ENCODE measurements at regions not wholly inside any gene's neighbourhood (a gene's known extent, or its start where the extent isn't known, plus 50 kb on each side); places are given as distances from the start of the nearest gene placed in this dataset.

DNA sequence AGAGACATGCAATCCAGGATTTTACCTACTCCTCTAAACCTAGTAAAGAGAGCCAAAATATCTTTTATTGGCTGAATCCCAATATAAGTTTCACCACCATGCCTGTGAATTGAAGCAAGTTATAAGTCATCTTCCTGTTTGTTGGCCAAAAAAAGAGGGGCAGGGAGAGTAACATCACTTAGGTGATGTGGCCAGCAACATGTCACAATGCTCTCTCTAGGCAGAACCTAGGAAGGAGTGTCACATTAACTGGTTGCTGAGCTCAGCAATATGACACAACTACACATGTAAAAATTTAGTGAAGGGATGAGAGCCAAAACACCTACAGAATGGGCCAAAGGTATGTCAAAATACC, 895.9 kb upstream of the AMELY start:
- H3K4me3 ChIP-seq (ENCODE audit: low read length): no peak overlapping the region
- DNase-seq (ENCODE audit: low read depth): peak; percentile 32
- TF ChIP-seq, protein P1, sequence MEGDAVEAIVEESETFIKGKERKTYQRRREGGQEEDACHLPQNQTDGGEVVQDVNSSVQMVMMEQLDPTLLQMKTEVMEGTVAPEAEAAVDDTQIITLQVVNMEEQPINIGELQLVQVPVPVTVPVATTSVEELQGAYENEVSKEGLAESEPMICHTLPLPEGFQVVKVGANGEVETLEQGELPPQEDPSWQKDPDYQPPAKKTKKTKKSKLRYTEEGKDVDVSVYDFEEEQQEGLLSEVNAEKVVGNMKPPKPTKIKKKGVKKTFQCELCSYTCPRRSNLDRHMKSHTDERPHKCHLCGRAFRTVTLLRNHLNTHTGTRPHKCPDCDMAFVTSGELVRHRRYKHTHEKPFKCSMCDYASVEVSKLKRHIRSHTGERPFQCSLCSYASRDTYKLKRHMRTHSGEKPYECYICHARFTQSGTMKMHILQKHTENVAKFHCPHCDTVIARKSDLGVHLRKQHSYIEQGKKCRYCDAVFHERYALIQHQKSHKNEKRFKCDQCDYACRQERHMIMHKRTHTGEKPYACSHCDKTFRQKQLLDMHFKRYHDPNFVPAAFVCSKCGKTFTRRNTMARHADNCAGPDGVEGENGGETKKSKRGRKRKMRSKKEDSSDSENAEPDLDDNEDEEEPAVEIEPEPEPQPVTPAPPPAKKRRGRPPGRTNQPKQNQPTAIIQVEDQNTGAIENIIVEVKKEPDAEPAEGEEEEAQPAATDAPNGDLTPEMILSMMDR (IDR thresholded peaks at IDR 0.05; ENCODE audit: insufficient read depth, low read depth, low read length, missing control alignments): no peak

DNA sequence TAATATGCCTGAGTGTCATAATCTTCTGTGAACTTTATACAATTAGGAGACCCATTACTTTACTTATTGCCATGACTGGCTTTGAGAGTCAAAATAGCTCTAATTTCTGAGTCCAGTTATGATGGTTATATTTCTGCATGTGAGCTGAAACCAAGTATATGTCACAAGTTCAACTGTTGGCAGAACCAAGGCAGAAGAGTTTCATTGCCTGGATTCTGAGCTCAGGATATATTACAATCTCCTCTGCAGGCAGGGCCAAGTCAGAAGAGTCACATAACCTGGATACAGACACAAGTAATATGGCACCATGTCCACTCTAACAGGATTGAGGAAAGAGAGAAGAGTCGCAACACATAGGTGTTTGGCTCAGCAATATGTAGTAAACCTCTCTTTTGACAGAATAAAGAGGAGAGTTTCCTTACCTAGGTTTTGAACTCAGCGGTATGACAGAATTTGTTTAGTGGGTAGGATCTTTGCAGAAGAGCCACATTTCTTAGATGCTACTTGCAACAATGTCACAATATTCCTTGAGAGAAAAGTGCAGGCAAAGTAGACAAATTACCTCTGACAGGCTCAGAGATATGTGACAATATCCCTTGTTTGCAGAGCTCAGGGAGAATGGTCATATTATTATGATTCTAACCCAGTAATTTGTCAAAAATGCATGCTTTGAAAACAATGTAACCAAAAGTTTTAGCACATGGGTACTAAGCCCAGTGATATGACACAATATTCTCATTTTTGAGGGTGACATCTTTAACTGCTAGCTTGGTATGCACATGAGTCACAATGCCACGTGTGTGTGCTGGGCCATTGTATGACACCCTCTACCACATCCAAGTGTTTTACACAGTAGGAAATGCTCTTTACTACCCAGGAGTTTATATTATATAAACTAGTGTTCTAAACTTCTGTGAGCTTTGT, 895.3 kb upstream of the AMELY start:
- TF ChIP-seq, protein P1 (IDR thresholded peaks at IDR 0.05; ENCODE audit: insufficient read depth, low read depth, low read length, missing control alignments): no peak
- H3K4me3 ChIP-seq (ENCODE audit: low read length): no peak overlapping the region
- peak; percentile 53 for DNase-seq (ENCODE audit: low read depth)

DNA sequence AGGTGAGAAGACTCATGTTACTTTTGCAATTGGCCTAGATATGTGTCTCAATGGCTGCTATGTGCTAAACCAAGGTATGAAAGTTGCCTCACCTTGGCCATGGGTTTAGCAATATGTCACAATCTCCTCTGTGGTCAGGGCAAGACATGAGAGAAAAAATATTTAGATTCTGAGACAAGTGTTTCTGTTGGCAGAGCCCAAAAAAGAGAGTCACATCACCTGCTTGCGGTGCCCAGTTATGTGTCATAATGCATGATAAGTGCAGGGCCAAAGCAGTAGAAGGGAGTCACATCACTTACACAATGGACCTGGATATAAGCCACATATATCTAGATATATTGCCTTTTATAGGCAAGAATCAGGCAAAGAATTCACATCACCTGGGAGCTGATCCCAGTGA, 894.1 kb upstream of the AMELY start:
- no peak overlapping the region for H3K4me3 ChIP-seq (ENCODE audit: low read length)
- TF ChIP-seq, protein P1 (IDR thresholded peaks at IDR 0.05; ENCODE audit: insufficient read depth, low read depth, low read length, missing control alignments): no peak
- peak; percentile 85 for DNase-seq (ENCODE audit: low read depth)

DNA sequence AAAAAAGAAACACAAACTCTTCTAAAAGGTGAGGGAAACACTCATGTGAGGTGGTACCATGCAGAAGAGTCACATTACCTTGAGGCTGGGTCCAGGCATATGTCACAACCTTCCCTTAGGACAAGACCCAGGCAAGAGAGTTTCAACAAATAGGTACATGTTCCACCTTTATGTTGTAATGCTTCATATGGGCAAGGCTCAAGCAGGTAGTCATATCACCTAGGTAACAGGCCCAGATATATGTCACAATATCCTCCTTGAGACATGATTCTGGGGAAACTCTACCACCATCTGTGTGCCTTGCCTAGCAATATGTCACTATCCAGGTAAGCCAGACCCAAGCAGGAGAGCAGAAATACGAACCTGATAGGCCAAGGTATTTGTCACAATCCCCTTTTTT, 892.2 kb upstream of the AMELY start:
- TF ChIP-seq, protein P1 (IDR thresholded peaks at IDR 0.05; ENCODE audit: insufficient read depth, low read depth, low read length, missing control alignments): no peak
- H3K4me3 ChIP-seq (ENCODE audit: low read length): no peak overlapping the region
- peak; percentile 87 for DNase-seq (ENCODE audit: low read depth)

DNA sequence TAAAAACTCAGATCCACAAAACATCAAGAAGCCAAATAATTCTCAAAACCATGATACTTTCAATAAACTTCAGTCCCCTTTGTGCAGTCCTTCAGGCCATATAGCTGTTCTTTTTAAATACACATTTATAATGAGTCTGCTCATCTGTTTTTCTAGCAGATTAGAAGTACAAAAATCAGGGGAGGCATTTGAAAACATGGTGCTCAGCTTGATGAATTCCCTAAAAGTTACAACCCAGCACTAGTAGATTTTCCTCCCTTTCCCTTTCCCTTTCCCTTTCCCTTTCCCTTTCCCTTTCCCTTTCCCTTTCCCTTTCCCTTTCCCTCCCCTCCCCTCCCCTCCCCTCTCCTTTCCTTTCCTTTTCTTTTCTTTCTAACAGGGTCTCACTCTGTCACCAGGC, 884.6 kb upstream of the AMELY start:
- TF ChIP-seq, protein P1 (IDR thresholded peaks at IDR 0.05; ENCODE audit: insufficient read depth, low read depth, low read length, missing control alignments): no peak
- no peak for DNase-seq (ENCODE audit: low read depth)
- no peak overlapping the region for H3K4me3 ChIP-seq (ENCODE audit: low read length)

DNA sequence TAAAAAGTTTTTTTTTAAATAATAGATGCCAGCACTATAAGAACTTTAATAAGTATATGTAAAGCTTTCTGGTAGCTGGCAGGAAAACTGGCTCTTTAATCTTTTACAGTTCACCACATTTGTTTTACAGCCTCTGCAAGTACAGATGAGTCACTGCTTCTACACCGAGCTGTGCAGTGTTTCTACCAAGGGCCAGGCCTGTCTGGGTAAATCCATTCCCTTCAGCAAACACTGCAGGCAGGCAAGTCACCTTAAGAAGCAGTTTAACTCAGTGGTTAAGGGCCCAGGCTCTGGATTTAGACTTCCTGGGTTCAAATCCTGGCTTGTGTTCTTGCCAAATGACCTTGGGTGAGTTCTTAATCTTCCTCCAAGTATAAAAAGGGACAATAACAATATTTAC, 882.9 kb upstream of the AMELY start:
- no peak overlapping the region for H3K4me3 ChIP-seq (ENCODE audit: low read length)
- DNase-seq (ENCODE audit: low read depth): peak; percentile 71
- TF ChIP-seq, protein P1 (IDR thresholded peaks at IDR 0.05; ENCODE audit: insufficient read depth, low read depth, low read length, missing control alignments): no peak

DNA sequence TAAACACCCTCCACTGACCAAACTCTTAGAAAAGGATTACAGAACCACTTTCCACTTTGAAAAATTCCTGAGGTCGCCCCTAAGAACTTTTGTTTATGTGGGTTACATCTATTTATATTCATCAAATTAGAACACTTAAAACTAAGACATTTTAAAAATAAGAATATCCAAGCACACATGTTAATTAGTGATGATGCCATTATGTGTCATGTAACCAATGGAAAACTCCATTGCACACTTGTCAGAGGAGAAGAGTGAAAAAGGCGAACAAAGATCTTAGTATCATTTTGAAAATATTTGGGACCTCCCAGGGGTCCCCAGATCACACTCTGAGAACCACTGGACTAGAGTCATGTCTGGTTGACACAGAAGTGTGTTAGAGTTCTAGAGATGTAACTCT, 882.4 kb upstream of the AMELY start:
- no peak overlapping the region for H3K4me3 ChIP-seq (ENCODE audit: low read length)
- no peak for DNase-seq (ENCODE audit: low read depth)
- TF ChIP-seq, protein P1 (IDR thresholded peaks at IDR 0.05; ENCODE audit: insufficient read depth, low read depth, low read length, missing control alignments): no peak

Data from epithelial cell of esophagus (primary cell).